HFFc6 (cell line): ENCODE measurements at regions not wholly inside any gene's neighbourhood (a gene's known extent, or its start where the extent isn't known, plus 50 kb on each side); places are given as distances from the start of the nearest gene placed in this dataset.
"Not testable (repeated sequence)": the region's sequence is repeated elsewhere in the genome, so short reads cannot be mapped to it uniquely, and the experiment has no call there.

Experiments
- DNase-seq: peaks from one replicate; pipeline ENCODE4 v3.0.0-alpha.2; 2018
- H3K27ac Mint-ChIP-seq: 2 replicates; pipeline ENCODE4 v1.8.0; 2020; ENCODE audit warnings: mild to moderate bottlenecking, mixed read lengths
- H3K27me3 Mint-ChIP-seq: 2 replicates; pipeline ENCODE4 v1.8.0; 2021; ENCODE audit warnings: mild to moderate bottlenecking, moderate library complexity, mixed read lengths; ENCODE audit not compliant: insufficient read depth
- H3K36me3 Mint-ChIP-seq: 2 replicates; pipeline ENCODE4 v1.8.0; 2021; ENCODE audit warnings: low read depth, mixed read lengths
- H3K4me1 Mint-ChIP-seq: 2 replicates; pipeline ENCODE4 v1.8.0; 2020; ENCODE audit warnings: low read depth, mixed read lengths
- H3K4me3 Mint-ChIP-seq: 2 replicates; pipeline ENCODE4 v1.8.0; 2020; ENCODE audit warnings: mild to moderate bottlenecking, moderate library complexity, mixed read lengths
- H3K9me3 Mint-ChIP-seq: 2 replicates; pipeline ENCODE4 v1.8.0; 2020; ENCODE audit warnings: mild to moderate bottlenecking, mixed read lengths
- TF ChIP-seq, protein P1 (sequence below): fragments of 200-600 bp; sonication (generic); IDR thresholded peaks from 2 replicates; pipeline ENCODE4 v1.5.0; 2021; ENCODE audit warnings: antibody characterized with exemption, mild to moderate bottlenecking

DNA sequence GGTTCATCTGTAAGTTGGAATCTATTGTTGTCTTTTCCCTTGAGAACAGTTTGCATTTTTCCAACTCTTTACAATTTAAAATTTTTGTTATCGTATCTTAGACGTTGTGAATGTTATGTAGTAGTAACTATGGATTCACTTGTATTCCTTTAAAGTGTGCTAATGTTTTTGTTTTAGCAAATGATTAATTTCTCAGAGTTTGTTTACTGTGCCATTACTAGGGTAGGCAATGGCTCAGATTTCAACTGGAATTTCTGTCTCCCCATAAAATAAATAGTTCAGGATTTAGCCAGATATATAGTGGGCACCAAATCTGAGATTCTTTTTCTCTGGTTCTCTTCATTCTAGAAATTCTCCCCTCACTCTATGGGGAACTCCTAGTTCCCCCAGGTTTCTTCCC, 896.5 kb downstream of the PLA2G4A start:
- Mint-ChIP-seq H3K27ac (no peak overlapping the region), H3K27me3 (no peaks in the 10 kb centered on the region), H3K4me1 (no peaks in the 10 kb centered on the region), H3K4me3 (no peak overlapping the region), H3K36me3 (no peaks in the 10 kb centered on the region), H3K9me3 (no peaks in the 10 kb centered on the region)
- TF ChIP-seq, protein P1, sequence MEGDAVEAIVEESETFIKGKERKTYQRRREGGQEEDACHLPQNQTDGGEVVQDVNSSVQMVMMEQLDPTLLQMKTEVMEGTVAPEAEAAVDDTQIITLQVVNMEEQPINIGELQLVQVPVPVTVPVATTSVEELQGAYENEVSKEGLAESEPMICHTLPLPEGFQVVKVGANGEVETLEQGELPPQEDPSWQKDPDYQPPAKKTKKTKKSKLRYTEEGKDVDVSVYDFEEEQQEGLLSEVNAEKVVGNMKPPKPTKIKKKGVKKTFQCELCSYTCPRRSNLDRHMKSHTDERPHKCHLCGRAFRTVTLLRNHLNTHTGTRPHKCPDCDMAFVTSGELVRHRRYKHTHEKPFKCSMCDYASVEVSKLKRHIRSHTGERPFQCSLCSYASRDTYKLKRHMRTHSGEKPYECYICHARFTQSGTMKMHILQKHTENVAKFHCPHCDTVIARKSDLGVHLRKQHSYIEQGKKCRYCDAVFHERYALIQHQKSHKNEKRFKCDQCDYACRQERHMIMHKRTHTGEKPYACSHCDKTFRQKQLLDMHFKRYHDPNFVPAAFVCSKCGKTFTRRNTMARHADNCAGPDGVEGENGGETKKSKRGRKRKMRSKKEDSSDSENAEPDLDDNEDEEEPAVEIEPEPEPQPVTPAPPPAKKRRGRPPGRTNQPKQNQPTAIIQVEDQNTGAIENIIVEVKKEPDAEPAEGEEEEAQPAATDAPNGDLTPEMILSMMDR = no peak
- no peak for DNase-seq

DNA sequence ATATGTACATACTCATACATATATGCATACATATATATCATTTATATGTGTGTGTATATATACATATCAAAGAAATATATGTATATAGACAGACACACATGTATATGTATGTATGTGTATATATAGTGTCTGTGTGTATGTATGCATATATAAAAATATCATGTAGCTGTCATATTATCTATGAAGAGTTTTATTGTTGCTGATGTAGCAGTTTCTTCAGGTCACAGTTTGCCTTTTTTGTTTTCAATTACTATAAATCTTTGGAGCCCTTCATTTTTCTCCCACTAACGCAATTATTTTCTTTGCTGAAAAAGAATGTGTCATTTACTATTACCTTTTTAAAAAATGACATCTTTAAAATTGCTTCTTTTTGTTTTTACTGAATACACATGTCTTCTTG, 904.5 kb downstream of the PLA2G4A start:
- no peaks in the 10 kb centered on the region for H3K4me1 Mint-ChIP-seq
- no peak overlapping the region for H3K27ac Mint-ChIP-seq
- TF ChIP-seq, protein P1 = no peak
- H3K36me3 Mint-ChIP-seq = no peaks in the 10 kb centered on the region
- DNase-seq = no peak
- peaks cover 14% of the 10 kb centered on the region; the same call in 1 of the 2 replicates for H3K9me3 Mint-ChIP-seq
- no peaks in the 10 kb centered on the region for H3K27me3 Mint-ChIP-seq
- H3K4me3 Mint-ChIP-seq = no peak overlapping the region

DNA sequence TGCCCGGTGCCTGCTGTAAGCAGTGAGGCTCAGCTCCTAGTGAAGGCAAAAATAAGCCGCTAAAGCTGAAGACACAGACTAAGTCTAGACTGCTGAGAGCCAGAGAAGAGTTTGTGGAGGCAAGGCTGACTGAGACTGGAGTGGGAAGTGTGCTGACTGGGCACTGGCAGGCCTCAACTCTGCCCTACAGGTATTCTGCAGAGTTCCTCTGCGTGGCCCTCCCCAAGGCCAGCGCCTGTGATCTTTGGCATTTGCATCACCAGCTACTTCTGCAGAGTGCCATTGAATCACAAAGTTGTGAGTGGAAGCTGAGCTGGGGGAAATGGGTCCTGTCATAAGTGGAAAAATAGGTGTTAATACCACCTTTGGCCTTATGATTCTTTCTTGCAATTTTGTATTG, 905.7 kb downstream of the PLA2G4A start:
- Mint-ChIP-seq H3K36me3 (no peaks in the 10 kb centered on the region), H3K4me3 (no peak overlapping the region), H3K27ac (no peak overlapping the region), H3K27me3 (no peaks in the 10 kb centered on the region), H3K9me3 (peaks cover 14% of the 10 kb centered on the region; the same call in 1 of the 2 replicates), H3K4me1 (no peaks in the 10 kb centered on the region)
- TF ChIP-seq, protein P1 = no peak
- no peak for DNase-seq

DNA sequence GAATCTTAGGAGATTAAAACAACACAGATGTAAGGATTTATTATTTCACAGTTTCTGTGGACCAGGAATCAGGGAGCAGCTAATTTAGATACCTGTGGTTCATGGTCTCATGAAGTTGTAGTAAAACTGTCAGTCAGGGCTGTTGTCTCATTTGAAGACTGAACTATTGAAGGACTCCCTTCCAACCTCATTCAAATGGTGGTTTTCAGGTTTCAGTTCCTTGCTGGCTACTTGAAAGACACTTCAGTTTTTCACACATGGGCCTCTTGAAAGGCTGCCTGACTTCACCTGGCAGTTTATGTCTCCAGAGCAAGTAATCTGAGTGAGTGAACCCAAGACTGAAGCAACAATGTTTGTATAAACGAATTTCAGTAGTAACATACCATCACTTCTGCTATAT, 915.9 kb downstream of the PLA2G4A start:
- no peak for DNase-seq
- Mint-ChIP-seq H3K27me3 (no peaks in the 10 kb centered on the region), H3K4me1 (no peaks in the 10 kb centered on the region), H3K27ac (no peak overlapping the region), H3K9me3 (peaks cover 8% of the 10 kb centered on the region), H3K4me3 (no peak overlapping the region), H3K36me3 (no peaks in the 10 kb centered on the region)
- TF ChIP-seq, protein P1 = no peak

DNA sequence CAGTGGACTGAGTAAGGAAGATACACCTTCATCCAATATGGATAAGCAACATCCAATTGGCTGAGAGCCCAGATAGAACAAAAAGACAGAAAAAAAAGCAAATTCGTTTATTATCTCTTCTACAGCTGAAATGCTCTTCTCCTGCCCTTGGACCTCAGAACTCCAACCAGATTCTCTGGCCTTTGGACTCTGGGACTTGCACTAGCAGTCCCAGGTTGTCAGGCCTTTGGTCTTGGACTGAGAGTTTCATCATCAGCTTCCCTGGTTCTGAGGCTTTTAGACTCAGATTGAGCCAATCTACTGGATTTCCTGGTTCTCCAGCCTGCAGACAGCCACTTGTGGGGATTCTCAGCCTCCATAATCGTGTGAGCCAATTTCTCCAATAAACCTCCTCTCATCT, 926.8 kb downstream of the PLA2G4A start:
- no peak for DNase-seq
- H3K4me1 Mint-ChIP-seq = no peaks in the 10 kb centered on the region
- H3K4me3 Mint-ChIP-seq = no peak overlapping the region
- TF ChIP-seq, protein P1 = no peak
- peaks cover 15% of the 10 kb centered on the region; the same call in 1 of the 2 replicates for H3K9me3 Mint-ChIP-seq
- no peak overlapping the region for H3K27ac Mint-ChIP-seq
- H3K27me3 Mint-ChIP-seq = no peaks in the 10 kb centered on the region; the same call in 1 of the 2 replicates
- no peaks in the 10 kb centered on the region for H3K36me3 Mint-ChIP-seq

DNA sequence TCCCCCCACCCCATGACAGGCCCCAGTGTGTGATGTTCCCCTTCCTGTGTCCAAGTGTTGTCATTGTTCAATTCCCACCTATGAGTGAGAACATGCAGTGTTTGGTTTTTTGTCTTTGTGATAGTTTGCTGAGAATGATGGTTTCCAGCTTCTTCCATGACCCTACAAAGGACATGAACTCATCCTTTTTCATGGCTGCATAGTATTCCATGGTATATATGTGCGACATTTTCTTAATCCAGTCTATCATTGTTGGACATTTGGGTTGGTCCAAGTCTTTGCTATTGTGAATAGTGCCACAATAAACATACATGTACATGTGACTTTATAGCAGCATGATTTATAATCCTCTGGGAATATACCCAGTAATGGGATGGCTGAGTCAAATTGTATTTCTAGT, 927.9 kb downstream of the PLA2G4A start:
- not testable (repeated sequence) for H3K27ac Mint-ChIP-seq, H3K27me3 Mint-ChIP-seq, H3K9me3 Mint-ChIP-seq, H3K36me3 Mint-ChIP-seq, H3K4me3 Mint-ChIP-seq, H3K4me1 Mint-ChIP-seq, DNase-seq
